OCI-M1 (cell line): ENCODE measurements at regions not wholly inside any gene's neighbourhood (a gene's known extent, or its start where the extent isn't known, plus 50 kb on each side); places are given as distances from the start of the nearest gene placed in this dataset.

Experiments
- DNase-seq: peaks from one replicate; lab custom pipeline; 2025; lab: John Stamatoyannopoulos, UW

DNA sequence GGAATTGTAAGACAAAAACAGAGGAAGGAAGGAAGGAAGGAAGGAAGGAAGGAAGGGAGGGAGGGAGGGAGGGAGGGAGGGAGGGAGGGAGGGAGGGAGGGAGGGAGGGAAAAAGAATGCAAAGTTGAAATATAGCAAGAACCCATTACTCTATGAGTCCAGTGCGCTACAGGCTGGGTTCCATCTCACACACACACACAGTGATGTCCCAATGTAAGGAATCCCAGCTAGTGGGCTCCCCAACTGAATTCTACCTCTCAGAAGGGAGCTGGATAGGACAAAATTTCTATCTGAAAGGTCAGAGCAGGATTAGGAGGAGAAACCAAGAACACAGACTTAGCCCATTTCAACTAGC, 173.4 kb downstream of the DAD1 start:
- DNase-seq = no peak

DNA sequence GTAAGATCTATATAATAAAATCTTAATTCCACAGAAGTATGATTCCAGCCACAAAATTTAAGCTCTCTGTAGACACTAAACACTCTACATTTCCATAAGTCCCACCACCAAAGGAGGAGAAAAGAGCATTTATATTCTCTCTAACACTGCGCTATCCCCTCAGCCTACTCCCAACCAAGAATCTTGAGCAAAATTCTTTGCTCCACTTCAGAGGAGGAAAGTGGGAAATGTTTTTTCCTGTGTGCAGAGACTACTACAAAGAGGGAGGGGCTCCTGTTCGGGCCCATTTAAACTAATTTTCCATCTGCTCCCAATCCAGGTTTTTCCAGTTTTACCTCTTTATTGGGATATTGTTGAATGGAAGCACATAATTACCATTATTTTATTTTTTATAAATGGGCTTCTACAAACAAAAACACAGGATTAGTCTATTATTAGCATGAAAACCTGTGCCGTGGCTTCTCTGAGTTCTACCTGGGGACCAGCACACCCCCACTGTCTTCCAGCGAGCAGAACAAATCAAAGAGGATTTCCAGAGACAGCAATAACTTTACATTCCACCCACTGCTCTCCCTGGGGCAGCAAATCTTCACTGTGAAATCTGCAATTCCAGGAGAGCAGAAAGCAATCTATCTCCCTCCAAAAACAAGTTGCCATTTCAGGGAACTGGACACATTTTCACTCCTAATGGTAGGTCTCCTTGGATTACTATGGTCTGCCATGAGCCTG, 174.0 kb downstream of the DAD1 start:
- DNase-seq = no peak

DNA sequence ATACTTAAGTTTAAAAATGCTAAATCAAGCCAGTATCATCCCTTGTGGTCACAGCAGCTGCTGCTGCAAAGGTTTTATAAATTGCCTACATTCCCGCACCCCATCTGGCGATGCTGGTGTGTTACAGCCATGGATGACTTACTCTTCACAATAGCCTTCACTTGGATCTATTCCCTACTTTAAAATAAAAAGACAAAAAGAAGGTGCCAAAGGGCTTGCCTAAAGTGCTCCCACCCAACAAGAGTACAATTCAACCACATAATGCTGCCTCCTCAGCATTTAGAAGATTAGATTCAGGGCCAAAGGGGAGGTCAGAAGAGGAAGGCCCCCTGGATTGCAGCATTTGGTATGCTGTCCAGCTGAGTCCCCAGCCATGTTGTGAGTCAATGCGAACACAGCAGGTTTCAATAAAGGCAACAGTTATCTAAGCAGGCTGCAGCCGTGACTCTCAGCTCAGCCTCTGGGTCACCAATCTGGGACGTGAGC, 176.1 kb downstream of the DAD1 start:
- no peak for DNase-seq

DNA sequence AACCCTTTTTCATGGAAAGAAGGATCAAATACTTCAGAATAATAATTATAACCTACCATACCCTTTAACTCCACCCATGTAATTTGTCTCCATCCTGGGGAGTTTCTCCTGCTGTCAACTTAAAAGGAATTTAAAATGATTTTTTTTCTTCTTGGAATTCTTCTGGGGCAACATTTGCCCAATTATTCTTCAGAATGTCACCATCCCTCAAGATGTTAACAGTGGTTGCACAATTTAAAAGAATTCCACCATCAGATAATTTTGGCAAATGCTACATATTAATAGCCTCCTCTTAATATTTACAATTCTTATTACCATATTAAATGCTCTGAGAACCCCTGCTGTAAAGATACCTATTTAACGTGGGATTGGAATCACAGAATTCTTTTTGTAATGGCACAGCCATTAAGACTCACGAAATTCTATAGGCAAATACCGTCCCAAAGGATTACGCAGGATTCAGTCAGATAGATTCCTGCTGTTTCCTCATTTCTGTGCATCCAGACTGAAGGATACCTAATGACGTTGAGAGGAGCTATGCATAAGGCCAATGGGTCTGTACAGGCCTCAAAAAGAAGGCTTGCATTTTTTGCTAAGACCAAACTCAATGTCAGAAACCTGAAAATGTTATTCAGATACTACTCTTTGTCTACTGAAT, 177.5 kb downstream of the DAD1 start:
- no peak for DNase-seq

DNA sequence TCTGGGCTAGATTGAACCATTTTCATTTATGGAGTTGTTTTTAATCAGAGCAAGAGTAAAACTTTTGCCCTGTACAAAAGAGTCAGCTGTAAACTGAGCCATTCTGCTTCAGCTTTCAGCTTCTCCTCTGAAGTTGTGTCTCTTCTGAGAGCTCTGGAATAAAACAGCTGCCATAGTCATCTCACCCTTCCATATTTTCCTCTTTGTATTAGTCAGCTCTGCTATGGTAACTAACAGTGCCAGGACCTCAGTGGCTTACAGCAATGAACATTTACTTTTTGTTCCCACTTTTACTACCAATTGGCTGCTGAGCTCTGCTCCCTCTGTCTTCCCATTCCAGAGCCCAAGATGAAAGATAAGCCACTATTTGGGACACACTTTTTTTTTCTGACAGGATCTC, 178.5 kb downstream of the DAD1 start:
- DNase-seq = no peak

DNA sequence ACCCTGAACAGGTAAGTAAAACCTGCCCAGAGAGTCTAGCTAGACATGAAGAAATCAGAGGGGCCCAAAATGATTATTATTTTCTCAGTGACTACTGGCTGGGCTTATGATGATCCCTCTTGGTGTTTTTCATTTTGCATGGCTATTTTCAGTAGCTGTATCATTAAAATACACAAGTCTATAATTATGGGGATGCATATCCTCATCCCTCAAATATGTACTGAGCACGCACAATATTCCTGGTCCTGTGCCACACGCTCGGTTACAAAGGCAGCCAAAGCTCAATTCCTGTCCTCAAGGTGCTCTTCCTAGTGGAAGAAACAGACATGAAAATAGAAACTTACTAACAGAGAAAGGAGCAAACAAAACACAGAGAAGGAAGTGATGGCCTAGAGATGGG, 180.0 kb downstream of the DAD1 start:
- no peak for DNase-seq

DNA sequence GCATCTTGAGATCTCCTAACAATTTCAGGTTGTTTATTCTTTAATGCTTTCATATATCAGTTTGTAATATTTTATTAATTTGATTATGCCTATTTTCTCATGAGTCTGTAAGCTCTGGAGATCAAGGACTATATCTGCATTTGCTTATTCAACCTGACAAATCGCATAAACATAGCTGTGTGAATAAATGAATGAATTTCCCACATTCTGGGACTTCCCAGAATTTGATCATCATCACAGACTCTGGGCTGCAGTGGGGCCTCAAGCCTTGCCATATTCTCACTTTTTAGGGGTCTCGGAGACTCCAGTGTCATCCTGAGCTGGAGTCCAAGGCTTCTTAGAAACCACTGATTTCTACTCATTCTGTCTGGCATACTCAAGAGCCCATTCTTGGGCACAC, 180.5 kb downstream of the DAD1 start:
- no peak for DNase-seq

DNA sequence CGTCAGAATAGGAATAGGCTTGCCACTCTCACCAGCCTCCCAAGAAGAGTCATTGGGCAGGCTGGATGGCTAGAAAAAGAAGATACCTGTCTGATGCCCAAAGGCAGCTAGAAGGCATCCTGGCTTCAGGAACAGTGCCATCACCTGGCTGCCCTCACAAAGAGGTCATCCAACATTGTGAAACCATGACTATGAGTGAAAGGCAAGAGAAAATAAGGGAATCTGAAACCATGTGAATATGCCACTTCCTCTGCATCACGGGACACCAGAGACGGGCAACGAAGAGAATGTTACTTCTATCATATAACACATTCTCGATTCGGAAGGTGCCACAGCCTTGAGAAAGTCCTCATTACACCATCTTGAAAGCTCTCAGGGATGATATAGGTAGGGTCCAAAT, 182.0 kb downstream of the DAD1 start:
- no peak for DNase-seq

DNA sequence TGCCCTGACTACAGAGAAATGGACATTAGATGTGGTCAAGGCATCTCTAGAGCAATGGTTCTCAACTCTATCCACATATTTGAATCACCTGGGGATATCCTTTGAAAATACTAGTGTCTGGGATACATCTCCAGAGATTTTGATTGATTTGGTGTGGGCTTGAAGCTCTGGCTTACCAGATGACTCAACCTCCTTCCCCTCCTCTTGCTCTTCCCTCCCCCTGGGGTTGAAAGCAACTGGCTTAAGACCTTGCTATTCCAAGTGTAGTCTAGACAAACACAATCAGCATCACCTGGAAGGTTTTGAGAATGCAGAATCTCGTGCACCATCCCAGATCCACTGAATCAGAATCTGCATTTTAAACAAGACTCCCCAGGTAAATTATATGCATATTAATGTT, 183.8 kb downstream of the DAD1 start:
- DNase-seq = no peak

DNA sequence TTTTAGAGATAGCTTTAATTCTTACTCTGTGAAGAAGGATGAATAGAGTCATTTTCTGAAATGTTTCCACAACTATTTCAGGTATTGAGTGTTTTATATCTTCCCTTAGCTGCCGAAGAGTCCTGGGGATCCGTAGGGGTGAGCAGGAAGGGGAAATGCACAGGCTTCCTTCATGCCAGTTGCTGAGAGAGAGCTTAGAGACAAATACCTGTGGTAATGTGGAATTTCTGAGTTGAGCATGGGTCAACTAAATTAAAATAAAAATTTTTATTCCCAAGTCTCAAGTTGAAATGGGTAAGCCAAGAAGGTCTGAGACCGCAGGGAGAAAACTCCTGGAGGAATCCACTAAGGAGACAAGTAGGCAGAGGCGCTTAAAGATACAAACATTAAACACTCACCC, 185.7 kb downstream of the DAD1 start:
- DNase-seq = no peak

DNA sequence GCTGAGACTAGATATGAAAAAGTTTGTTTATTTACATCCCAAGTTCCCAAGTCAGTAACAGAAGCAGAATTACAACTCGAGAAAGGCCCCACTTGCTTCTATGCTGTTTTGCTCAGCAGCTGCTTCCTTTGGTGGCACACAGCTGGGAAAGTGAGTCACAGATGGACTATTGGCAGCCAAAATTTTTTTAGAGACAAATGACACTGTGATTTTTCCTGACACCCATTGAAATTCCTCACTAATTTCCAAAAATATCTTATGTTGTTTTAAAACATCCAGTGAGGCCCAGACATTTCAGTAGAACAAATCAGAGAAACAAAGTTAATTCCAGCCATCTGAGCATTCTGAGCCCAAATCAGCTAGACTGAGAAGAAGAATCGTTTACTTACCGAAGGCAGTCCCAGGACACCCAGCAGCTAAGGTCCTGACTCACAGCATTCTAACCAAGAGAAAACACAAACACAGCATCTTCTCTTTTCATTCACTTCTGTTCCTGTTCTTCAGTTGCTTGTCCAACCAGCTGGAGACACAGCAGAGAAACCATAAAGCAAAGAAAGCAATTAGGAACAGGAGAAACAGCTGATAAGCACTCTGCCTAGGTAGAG, 188.3 kb downstream of the DAD1 start:
- no peak for DNase-seq

DNA sequence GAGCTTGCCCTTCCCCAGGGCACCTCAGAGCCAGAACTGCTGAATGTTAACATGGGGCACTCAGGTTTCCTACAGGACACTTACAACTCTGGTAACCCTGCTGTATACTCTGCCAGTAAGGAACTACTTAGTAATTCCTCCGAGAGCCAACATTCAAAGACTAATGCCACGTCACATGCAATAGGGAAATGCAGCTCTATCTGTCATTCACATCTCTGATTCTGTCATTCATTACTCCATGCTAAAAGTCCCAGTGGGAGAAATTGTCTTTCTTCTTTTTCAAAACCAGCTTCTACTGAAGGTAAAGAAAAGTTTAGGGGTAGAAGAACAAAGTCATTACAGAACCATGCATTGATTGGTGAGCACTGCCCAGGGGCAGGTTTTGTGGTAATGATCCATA, 189.2 kb downstream of the DAD1 start:
- DNase-seq = no peak

DNA sequence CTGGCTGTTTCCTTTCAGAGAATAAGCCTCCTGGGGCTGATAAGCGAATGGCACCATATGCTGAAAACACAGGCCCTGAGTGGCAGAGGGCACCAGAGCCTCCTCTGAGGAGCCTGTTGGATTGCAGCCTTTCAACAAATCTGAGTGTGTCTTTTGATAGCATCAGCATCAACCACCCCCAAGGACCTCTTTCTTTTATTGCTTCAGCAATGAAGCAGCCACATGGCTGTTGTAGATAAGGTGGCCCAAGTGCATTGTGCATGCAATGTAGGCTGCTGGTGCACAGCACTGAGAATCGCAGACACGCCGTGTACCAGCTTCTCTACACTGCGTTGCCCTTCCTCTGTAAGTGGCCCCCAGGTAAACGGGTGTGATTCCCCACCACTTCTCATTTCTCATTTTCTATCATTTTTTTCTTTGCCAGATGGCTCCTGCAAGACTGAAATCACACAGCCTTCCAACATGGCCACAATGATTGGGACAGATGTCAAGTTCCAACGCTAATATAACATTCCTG, 191.7 kb downstream of the DAD1 start:
- peak; percentile 62 for DNase-seq

DNA sequence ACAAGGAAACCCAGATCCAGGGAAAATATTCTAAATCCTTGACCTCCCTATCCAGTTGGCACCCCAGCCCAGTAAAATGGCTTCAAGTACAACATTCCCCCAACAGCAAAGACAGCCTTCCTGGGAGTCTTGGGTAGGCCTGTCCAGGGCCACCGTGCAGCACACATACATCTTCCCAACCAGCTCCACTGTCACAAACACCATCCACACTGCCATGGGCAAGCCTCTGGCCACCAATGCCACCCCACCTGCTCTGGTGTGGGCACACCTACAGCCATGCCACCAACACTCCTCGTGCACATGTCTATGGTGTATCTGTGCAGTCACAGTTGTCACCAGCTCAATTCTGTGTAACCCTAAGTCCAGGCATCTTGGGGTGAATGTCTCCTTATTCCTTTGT, 193.2 kb downstream of the DAD1 start:
- DNase-seq = no peak

DNA sequence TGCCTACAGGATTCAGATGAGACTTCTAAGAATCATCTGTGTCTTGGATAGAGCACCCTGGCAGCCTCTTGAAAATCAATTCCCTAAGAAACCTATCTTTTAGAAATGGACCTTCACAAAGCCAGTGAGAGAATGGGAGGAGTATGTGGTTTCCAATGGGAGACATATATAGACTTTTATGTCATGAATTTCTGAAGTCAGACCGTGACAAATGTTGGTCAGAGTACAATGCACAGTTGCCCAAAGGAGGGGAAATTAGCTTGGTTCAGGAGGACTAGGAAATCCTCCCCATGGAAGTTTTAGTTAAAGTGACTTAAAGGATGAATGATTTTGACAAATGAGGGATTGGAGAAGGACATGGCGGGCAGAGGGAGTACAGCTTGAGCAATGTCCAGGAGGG, 194.4 kb downstream of the DAD1 start:
- DNase-seq = no peak

DNA sequence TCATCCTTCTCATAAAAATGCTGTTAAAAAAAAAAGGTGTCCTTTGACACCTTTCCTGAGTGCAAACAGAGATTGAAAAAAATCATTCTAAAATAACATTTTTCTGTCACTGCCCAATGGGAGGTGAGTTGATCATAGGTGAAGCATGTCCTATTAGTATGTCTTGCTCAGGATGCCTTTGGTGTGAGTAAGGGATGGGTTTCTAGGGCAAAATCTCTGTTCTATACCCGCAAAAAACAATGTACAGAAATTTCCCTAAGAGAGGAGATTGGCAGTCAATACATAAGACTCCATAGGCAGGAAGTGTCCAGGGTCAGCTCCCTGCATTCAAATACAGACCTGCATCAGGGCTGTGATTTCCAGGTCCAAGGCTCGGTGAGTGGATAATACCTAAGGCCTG, 195.2 kb downstream of the DAD1 start:
- no peak for DNase-seq

DNA sequence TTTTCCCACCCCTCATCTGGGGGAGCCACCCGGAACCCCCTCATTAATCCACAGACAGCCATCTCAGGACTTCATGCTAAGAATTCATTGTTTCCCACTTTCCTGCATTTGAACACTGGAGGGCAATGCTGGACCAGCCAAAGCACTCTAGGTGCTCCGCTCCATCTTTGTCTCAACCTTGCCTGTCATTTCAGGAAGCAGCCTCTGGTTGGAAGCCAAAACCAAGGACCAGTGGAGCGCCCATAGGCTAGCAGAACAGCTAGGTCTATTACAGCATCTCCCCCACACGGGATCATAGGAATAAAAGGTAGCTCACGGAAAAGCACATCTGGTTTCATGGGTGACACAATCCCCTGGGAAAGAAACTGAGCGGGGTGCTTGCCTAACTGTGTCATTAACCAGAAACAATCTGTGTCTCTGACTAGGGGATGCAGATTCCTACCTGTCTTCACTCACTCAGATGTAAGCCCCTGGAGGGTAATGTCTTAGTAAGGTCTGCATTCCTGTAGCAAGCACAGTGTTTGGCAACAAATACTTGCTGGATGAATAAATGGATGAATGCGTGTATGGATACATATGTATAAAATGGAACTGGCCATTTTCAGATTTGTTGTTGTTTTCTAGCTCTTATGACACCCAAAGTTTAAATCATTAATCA, 197.0 kb downstream of the DAD1 start:
- DNase-seq = peak; percentile 86

DNA sequence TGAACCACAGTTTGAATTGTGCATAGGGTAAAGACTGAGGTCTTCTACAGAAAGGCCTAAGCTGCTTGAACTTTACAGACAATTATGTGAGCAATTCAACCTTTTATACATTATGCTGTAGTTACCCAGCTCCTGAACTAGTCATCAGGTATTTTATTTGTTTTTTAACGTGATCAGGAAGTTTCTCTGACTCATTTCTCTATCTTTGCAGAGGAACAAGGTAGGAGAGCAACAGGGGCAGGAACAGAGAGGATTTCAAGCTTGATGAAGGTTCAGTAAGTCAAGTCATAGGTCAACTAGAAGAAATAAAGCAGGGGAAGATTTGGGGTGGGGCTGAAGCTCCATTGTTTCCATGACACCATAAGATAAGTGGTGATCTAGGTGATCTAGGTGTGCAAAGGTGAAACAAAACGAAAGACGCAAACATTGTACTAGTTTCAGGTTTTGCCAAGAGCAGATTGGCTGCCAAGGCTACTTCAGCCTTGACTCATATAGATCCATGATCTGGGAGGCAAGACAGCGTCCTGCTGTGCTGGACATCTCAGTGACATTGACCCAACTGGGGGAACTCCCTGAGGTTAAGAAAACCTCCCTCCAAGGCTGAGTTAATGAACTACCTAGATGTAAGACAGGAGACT, 198.1 kb downstream of the DAD1 start:
- no peak for DNase-seq

DNA sequence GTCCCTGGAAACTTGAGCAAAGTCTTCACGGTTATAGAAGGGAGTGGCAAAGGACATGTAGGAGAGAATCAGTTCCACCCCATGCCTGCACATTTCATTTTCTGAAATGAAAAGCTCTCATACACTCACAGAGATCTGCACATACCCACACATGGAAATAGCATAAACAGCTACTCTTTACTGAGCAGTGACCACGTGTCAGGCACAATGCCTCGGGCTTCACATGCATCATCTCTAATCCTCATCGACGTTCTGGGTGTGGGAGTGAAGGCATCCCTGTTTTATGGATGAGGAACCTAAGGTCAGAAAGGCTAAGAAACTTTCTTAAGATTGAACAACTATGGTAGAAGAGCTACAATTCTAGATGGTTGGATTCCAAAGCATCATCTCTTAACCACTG, 198.8 kb downstream of the DAD1 start:
- no peak for DNase-seq

DNA sequence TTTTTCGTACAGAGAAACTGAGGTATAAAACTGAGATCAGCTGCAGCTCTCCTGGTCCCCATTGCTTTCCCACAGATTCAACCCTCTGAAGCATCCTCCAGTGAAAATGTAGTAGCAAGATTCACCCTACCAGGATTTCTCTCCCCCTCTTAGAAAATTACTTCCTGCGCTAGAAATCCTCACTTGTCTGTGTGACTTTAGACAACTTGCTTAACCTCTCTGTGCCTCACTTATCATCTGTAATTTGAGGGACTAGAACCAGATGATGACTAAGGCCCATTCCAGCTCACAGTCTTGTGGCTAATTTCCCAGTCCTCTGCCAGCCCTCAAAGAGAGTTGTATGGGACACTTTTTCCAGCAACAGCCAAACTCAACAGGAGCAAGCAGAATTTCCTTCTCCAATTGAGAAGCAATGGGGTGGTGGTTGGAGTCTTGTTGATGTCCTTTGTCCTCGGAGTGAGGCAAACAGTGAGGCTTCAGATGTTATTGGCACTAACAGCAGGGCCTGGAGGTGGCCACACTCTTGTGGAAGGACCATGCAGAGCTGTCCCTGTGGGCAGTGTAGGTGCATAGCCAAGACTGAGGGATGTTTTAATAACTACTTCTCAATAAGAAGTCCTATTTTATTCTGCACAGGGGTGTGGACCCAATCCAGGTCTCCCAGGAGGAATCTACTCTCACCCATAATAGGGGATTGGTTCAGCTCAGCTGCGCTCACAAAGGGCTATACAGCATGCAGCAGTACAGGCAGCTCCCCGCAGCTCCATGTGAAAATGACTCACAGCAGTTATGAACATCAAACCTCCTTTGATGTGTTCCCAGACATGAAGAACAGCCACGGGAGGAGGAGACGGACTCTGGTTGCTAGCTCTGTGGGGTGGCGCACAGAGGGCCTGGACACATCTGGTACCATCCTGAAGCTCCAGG, 200.1 kb downstream of the DAD1 start:
- no peak for DNase-seq

DNA sequence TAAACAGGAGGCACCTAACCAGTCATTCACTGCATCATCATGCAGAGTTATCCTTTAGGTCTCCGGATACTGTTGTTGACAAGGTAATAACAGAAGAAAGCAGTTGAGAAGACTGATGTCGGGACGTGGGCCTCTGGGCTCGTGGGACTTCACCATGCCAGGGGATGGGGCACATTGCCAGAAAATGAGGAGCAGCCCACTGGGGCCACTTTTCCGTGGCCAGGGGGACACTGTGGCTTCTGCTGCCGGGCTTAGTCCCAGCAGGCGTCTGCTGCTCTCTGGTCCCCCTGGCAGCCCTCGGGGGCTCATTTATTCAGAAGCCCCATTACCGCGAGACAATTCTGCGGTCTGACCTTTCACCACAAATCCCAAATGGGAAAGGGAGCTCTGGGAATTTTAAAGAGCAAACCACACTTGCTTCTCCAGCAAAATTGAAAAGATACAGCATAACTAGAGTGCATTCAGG, 201.2 kb downstream of the DAD1 start:
- DNase-seq = no peak
